ENCODE measurements at regions not wholly inside any gene's neighbourhood (a gene's known extent, or its start where the extent isn't known, plus 50 kb on each side); places are given as distances from the start of the nearest gene placed in this dataset.

- no peak for TF ChIP-seq ZNF512 (CRISPR knock-in tag; IDR thresholded peaks at IDR 0.05; ENCODE audit: borderline replicate concordance)
- TF ChIP-seq NFYB (CRISPR knock-in tag; conservative IDR thresholded peaks at IDR 0.05; ENCODE audit: low read depth): no peak
- no peak for TF ChIP-seq USF2 (CRISPR knock-in tag; IDR thresholded peaks at IDR 0.05)
- TF ChIP-seq CTCF (IDR thresholded peaks at IDR 0.05): no peak
- TF ChIP-seq HMGXB4 (CRISPR knock-in tag; IDR thresholded peaks at IDR 0.05): no peak
Measured at GRCh38 chr2:159859583-159859982, 61.6 kb upstream of the CD302 start.
